Cardiac fibroblast (primary cell): ENCODE measurements at regions not wholly inside any gene's neighbourhood (a gene's known extent, or its start where the extent isn't known, plus 50 kb on each side); places are given as distances from the start of the nearest gene placed in this dataset.

ENCODE experiments used
- DNase-seq, 2 donors: peaks; one replicate each; pipeline versions ENCODE4 v3.0.0 to v3.0.0-alpha.2; 2010; ENCODE audit warnings: low read depth in 2 of 2
- H3K4me3 ChIP-seq, 2 donors: replicated peaks in 1 of 2; 1 replicate in 1 of 2; 2 replicates in 1 of 2; pipeline ENCODE4 v1.5.1; 2011; ENCODE audit warnings: low read depth in 2 of 2, low read length in 2 of 2, mild to moderate bottlenecking in 2 of 2, moderate library complexity in 1 of 2
- CTCF ChIP-seq: IDR thresholded peaks from one replicate; pipeline ENCODE4 v1.5.1; 2011; ENCODE audit warnings: low read depth, mild to moderate bottlenecking, low read length, inconsistent platforms

GRCh38 chr7:69149804-69150782 is 448.2 kb upstream of the AUTS2 start:
- H3K4me3 ChIP-seq, result no peak overlapping the region
- TF ChIP-seq CTCF, result no peak
- no peak for DNase-seq

GRCh38 chr7:69162326-69162725 is 435.9 kb upstream of the AUTS2 start:
- no peak overlapping the region for H3K4me3 ChIP-seq
- TF ChIP-seq CTCF, result no peak
- no peak for DNase-seq

- H3K4me3 ChIP-seq, result no peak overlapping the region
- no peak for TF ChIP-seq CTCF
- DNase-seq, result no peak
Measured at GRCh38 chr7:69162931-69163670, 435.2 kb upstream of the AUTS2 start.

- no peak for DNase-seq
- H3K4me3 ChIP-seq, result no peak overlapping the region
- TF ChIP-seq CTCF, result no peak
Measured at GRCh38 chr7:69166979-69167516, 431.2 kb upstream of the AUTS2 start.

GRCh38 chr7:69169386-69169785 is 428.9 kb upstream of the AUTS2 start:
- DNase-seq, result no peak
- no peak for TF ChIP-seq CTCF
- no peak overlapping the region for H3K4me3 ChIP-seq

GRCh38 chr7:69172357-69173077 is 425.8 kb upstream of the AUTS2 start:
- H3K4me3 ChIP-seq, result no peak overlapping the region
- no peak for DNase-seq

More at GRCh38 chr7:69172357-69173077, 425.8 kb upstream of the AUTS2 start:
- no peak for TF ChIP-seq CTCF
